GM12891 (cell line): ENCODE measurements at regions not wholly inside any gene's neighbourhood (a gene's known extent, or its start where the extent isn't known, plus 50 kb on each side); places are given as distances from the start of the nearest gene placed in this dataset.

Experiments
- POLR2A ChIP-seq: IDR thresholded peaks from 2 replicates; pipeline ENCODE4 v1.6.1; 2011; ENCODE audit warnings: low read depth, low read length, control low read depth
- SPI1 ChIP-seq: IDR thresholded peaks from 2 replicates; pipeline ENCODE4 v1.6.1; 2011; ENCODE audit warnings: low read depth, low read length, control low read depth
- TAF1 ChIP-seq: IDR thresholded peaks from 2 replicates; pipeline ENCODE4 v1.6.1; 2011; ENCODE audit warnings: low read depth, low read length, control low read depth

GRCh38 chr12:84804691-84805473 lies 107.7 kb downstream of the SLC6A15 start:
- TF ChIP-seq POLR2A, result no peak
- TF ChIP-seq TAF1, result no peak
- TF ChIP-seq SPI1, result no peak
